Stimulated activated CD4-positive, alpha-beta T cell treated with anti-CD3 and anti-CD28 coated beads, Interleukin-2, amount 100 ng/mL, for 4 hours (primary cell): ENCODE measurements at regions not wholly inside any gene's neighbourhood (a gene's known extent, or its start where the extent isn't known, plus 50 kb on each side); places are given as distances from the start of the nearest gene placed in this dataset.
"Not testable (repeated sequence)": the region's sequence is repeated elsewhere in the genome, so short reads cannot be mapped to it uniquely, and the experiment has no call there.

Experiments used
- DNase-seq: peaks from one replicate; pipeline ENCODE4 v3.0.0-alpha.2; 2020; ENCODE audit warnings: low read depth

DNA sequence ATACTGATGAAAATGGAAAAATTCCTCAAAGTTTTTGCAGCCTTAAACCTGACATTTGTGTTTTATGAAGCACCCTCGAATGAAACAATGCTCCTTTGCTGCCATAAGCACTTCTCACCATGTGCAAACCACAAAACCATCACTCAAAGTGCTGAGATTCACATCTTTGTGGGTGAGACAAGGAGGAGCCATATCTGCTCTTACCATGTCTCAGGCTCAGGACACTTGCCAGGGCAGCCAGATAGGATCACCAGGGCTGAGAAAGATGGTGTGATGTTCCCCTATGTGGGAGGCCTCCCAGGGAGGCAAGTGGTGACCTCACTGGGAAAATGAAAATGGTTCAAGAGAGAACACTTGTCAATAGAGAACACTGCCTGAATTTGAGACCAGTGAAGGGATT is 120.4 kb downstream of the CCDC34 start:
- no peak for DNase-seq

DNA sequence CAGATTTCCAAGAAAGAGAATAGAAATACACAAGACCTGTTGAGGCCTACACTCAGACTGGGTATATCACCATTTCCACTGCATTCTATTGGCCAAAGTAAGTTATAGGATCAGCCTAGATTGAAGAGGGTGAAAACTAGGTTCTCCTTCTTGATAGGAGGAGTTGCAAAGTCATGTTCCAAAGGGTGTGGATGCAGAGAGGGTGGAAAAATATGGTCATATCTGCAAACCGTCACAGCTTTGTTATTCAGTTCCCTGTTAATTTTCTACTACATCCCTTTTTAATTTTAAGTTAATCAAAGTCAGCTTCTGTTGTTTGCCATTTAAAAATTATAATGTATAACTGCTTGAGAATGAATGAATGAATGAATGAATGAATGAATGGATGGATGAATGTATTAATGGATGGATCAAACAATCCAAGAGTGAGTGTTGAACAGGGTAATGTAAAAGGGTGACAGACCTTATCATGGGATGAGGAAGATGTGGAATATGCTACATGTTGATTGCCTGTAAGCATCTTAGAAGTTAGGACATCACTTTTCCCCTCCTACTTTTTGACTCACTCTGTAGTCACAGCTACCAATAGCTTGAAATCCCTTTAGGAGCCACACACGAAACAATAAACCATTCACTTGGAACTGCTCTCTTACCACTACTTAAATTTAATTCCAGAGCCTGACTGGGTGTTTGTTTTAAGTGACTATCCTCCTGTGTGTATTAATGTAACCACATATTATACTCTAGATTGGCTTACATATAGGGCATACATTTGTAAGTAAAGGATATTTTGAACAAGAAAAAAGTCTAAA is 121.5 kb downstream of the CCDC34 start:
- DNase-seq = no peak

DNA sequence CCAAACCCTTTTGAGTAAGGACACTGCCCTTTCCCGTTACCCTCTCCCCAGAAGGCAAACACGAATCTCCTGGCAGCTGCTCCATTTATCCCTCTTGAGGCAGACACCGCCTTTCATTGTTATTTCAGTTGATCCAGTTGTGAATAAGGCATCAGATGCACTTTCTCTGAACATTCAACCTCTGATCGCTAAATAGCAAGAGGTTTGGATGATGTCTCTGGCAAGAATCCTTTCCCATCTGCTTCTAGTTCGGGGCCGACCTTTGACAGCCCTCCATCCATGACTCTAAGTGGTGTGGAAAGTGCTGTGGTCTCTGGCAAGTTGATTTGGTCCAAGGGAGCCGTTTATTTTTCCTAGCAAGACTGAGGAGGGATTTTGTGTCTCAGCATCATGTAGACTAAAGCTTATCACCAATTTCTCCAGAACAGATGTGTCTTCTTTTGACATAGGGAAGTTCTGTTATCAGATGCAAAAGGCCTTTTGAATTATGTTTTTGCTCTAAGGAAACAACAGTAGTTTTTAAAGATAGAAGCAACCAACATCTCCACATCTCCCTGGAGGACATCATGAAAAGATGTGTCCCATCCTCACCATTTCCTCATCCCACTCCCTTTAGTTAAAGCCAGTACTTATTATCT is 123.6 kb downstream of the CCDC34 start:
- DNase-seq = no peak

DNA sequence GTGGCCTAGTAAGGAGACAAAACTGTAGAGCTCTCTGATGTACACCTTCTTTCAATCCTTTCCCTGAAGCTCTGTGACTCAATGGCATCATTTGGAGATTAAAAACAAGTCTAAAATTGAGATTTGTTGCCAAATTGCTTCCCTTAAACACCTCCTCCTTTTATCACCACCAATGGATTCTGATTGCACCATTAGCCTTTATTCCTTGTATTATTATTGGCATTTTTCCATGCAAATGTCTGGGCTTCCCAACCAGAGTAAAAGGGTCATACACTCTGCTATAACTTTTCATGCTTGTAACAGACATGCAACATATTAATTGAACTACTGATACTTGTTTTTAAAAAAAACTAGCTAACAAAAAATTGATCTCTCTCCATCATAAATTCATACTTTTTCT is 124.2 kb downstream of the CCDC34 start:
- no peak for DNase-seq

DNA sequence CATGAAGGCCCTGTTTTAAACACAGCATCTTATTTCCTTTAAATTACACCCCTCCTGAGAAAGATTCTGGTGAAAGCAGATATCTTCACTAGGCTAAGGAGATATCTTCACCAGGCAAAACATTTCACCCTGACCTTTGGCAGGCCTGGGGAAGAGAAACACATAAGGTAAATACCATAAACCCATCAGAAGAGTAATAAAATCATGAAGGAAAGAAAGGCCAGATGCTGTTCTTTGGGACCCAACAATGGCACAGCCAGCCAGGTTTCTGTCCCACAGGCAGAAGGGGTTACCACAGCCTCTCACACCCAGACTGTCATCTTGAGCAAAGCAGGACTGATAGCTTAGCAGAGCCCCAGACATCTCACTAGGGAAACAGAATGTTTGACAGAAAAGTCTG is 125.4 kb downstream of the CCDC34 start:
- no peak for DNase-seq

DNA sequence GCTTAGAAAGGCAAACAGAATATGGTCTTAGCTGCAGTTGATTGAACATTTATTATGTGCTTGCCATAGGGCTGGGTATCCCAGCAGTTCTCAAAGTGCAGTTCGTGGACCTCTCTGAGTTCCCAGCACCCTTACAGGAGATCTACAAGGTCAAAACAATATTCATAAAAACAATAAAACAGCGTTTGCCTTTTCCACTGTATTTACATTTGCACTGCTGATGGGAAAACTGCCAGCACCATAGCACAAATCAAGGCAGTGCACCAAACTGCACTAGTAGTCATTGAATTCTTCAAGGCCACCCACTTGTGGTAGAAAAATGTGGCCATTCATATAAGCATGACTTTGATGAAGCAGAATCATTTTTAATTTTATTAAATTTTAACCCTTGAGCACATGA is 128.1 kb downstream of the CCDC34 start:
- DNase-seq = no peak

DNA sequence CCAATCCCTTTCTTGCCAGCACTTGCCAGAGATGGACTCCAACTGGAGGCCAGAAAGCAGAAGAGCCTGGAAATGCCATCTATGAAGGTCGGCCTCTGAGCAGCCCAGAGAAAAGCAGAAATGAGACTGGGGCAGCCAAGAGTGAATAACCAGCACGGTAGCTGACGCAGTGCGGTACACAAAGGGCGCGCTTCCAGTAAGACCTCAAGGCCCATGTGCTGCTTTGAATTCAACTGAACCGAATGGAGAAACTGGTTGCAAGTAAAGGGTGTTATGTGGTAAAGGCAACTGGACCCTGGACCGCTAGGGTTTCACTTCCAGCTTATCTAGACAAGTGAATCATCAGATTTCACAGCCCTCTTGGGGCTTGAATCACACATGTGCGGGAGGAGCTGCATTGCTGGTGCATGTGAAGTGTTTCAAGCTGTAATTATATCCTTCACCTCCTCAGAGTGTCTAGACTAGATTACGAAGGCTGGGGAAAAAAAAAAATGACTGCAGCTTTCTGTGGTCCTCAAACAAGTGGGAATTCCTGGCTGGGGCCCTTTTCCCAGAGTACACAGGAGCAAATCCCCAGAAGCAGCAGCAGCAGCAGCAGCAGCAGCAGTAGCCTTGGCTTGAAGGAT is 128.9 kb downstream of the CCDC34 start:
- no peak for DNase-seq

DNA sequence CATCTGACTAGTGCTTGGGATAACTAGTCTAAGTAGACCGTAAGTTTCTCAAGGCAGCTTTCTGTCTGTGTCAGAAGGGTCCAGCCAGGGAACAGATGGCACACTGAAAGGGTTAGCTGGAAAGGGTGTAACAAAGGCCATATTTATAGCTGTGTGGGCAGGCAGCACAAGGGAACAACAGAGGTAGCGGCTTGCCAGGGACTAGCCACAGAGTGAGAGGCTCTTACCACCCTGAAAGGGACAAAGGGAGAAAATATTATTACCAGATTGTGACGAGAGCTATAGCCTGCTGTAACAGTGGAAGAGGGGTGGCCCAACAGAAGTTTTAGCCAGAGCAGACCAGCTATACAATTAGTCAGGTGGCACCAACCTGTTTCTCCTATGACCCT is 129.4 kb downstream of the CCDC34 start:
- DNase-seq = no peak

DNA sequence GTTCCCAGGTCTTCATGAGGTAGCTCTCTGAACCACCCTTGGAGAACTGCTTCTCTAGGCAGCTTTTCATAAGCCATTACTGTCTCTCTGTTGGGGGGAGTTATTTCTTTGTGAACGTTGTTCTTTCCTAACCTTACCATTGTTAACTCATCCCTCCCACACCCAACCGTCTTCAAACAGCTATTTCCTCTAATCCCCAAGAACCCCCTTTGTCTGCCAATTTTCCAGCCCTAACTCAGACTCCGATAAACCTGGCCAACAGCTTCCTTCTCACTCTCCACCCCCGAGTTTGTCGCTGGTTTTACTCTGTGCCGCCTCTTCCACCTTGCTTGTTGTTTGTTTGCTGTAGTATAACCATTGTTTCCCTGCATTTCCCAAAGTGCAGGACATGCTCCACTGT is 131.5 kb downstream of the CCDC34 start:
- no peak for DNase-seq

DNA sequence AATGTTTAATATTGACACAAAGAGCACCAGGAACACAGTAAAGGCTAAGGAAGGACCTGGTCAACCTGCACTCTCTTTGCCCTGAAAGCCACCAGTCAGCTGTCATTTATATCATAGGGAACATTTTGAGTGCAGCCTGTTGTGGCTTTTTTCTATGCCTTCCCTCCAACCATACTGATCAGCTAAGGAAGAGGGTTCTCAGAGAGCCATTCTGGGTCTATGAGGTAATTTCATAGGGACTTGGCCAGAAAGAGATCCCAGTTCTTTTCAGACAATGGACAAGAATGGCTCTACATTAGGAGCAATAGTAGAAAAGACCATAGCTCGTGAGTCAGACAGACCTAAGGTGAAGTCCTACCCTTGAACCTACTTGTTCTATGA is 132.8 kb downstream of the CCDC34 start:
- DNase-seq = no peak

DNA sequence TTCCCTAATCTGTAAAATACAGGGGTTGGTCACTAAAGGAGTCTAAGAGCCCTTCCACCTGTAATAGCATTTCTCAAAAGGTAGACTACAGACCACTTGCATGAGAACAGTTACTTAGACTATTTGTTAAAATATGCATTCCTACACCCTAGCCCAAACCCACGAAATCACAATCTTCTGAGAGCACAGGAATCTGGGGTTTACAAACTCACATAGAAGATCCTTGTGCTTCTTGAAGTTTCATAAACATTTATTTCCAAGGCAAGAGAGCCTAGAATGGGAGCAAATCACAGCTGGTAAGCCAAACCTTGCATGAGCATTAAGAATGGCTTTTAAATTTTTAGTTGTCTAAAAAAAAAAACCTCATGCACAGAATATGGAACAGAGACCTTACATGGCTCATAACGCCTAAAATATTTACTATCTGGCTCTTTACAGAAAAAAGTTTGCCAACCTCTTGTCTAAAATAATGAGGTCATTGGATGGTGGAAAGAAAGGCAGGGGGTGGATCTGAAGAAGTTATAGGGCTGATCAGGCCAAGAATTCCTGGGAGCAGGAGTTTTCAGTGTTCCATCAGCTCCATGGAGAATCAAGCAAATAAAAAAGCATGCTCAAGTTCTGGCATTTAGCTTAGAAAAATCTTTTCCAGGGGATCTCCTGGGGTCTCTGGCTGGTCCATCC is 133.4 kb downstream of the CCDC34 start:
- no peak for DNase-seq

DNA sequence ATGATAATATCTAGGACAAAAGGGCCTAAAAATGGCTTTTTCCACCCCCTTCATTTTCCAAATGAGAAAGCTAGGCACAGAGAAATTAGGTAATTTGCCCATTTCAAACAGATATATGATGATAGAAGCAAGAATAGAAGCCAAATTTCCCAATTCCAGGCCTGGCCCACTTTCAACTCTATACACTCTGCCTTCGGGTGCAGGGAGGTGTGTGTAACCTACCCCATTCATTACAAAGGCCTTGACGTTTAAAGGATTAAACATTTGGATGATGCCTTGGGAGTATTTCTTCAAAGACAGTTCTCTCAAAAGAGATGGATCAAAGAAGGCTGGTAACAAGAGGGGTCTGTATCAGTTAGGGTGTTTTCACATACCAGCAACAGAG is 134.1 kb downstream of the CCDC34 start:
- no peak for DNase-seq

DNA sequence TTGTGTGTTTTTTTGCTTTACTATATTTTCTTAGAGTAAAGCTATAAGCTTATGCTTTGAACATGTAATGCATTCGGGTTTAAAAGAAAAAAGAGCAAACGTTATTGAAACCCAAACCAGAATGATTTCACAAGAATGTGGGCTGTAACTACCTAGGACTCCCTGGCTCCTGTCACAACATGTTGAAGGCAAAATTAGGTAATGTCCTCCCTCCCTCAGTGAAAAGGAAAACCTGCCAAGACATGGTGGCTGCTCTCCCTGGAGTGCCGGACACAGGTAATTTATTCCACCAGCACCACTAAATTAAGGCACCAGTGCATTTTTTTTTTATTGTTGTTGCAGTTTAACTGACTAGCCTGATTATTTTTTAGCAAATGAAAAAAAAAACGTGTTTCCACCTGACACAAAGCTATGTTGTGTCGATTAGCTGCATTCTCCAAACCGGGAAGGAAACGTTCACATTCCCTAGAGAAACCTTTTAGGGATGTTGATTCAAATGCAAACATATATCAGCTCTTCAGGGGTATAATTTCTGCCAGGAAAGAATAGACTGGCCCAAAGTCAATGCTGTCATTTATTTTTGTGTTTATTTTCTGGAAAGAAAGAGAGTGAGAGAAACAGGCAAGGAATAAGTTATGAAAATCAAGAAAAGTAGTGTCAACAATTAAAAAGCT is 134.6 kb downstream of the CCDC34 start:
- no peak for DNase-seq

DNA sequence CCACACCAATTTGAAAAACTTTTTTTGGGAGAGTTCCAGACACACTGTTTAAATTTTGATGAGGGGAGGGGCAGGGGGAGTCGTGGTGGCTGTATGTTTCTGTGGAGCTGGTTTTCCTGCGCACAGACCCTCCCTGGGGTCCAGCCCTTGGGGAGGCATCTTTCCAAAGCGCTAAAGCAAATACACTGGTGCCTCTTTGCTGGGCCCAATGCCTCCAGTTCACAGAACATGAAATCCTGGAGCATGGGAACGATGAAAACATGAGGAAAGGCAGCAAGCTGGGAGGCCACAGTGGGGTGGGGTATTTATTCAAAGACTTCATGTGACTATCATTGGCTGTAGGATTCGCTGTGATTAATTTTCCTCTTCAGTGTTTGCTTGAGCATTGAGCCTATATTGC is 135.3 kb downstream of the CCDC34 start:
- no peak for DNase-seq

DNA sequence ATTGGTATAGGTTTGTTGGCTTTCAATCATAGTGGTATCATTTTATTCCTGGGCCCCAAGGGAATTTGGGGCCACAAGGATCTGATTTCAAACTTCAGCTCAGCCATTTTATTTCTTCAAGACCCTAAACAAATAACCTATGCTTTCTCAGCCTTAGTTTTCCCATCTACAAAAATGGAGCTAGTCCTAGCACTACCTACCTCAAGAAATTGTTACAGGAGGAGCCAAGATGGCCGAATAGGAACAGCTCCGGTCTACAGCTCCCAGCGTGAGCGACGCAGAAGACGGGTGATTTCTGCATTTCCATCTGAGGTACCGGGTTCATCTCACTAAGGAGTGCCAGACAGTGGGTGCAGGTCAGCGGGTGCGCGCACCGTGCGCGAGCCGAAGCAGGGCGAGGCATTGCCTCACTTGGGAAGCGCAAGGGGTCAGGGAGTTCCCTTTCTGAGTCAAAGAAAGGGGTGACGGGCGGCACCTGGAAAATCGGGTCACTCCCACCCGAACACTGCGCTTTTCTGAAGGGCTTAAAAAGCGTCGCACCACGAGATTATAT is 143.5 kb downstream of the CCDC34 start:
- not testable (repeated sequence) for DNase-seq

DNA sequence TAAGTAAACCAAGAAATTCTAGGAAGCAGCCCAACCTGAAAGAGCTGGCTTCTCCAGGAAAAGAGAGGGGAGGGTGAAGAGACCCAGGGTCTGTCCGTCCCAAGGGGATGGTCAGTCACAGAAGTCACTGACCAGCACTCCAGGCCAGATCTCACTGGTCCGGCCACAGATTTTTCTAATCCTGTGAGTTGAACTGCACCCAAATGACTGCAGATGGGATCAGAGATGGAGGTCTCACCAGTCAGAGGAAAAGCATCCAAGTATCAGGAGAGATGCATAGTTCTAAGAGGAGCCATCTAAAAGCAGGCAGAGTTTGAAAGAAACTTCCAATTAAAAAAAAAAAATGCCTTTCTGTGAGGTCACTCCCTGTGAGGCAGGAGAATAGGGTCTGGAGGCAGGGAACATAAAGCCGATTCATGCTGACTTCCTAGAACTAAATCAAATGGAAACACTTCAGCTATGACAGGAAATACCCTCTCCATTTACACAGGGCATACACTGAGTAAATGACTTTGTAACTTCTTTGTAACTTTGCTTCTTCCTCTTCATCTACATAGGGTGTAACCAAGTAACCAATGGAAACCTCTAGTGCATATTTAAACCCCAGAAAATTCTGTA is 144.5 kb downstream of the CCDC34 start:
- DNase-seq = no peak

DNA sequence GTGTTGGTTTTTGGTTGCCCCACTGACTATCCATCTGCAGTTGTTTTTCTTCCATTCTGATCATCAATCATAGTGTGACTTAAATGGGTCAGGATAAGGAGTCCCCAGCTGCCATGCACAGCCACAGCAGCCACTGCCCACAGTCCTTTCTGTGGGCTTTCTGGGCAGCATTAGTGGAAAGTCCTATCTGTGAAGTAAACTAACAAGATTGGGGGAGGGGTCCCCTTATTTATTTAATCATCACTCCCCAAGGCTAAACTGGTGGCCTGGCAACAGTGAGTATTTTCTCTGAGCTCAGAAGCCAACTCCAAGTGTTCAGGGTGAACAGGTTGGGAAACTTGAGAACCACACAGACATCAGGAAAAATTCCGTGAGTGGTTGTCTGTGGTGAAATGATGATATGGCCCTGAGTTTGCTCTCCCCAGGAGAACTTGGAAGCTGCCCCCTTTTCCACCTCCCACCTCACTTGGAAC is 145.0 kb downstream of the CCDC34 start:
- no peak for DNase-seq

DNA sequence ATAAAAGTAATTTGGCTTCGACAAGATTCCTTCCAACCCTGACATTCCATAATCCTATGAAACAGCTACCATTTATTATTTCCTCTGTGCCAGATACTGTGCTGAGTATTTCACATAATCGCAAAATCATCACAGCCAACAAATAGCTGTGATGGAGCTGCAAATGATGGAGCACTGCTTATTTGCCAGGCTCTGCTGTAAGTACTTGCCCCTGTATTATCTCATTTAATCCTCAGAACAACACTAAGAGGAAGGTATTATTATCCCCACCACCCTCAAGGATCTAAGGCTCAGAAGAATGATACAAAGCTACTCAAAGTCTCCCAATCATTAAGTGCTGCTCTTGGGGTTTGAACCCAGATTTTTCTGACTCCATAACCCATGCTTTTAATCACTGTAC is 145.5 kb downstream of the CCDC34 start:
- no peak for DNase-seq

DNA sequence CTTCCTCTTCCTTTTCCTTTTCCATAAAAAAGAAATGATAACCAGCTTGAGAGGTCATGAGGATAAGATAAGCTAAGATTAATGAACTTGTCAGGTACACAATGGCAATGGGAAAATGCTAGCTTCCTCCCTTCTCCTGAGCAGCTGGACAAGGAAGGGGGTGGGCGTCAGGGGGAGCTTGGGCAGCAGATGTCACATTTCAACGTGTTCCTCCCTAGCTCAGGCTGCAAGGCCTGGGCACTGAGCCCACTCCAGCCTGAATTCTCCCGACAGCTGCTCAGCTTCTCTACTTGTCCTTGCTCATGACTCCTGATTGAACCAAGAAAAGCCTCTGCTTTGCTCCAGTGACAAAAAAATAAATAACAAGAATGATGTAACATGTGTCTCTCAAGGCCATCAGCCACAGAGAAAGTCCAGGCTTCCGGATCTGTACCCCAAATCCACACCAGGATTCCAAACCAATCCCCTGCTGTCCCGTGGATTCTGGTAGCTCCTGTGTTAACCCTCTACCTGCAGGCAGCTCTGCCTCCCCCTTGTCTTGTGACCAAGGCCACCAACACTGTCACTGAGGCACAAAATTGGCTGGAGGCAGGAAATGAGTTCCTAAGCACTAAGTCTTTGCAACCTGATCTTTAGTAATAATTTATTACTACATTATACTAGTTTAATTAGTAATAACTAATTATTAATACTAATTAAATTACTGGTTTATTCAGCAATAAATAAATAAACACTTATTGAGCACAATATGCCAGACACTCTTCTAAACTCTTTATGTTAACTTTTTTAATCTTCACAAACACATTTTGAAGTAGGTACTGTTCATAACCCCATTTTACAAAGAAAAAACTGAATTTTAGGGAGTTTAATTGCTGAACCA is 146.5 kb downstream of the CCDC34 start:
- no peak for DNase-seq

DNA sequence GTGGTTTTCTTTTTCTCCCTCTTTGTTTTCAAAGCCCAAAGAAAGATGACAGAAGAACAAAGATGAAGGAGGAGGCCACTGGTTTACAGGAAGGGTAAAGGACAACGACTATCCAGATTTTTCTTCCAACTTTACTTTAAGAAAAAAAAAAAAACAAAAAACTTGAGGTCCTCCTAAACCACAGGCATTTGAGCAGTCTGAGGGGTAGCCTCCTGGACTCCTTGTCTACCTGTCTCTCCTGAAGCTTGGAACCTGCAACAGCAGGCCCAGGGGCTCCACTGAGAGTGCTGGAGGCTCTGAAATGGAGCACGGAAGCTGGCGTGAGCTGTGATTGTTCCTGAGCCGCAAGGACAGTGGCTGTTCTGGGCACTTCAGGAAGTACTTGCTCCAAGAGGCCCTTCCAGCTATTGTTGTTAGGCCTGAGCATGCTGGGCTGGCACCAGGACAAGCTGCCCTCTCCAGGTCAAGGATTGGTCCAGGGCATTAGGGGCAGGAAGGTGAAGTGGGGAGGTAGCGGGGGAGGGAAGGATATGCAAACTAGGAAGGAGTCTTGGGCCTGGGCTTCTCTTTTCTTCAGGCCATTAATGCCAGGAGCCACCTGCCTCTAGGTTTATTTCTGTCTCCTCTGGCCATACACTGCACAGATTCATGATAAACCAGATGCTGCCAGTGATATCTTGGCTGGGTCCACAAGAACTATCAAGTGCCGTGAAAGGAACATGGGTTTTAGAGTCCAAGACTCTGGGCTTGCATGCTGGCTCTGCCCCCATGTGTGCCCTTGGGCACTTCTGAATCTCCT is 147.3 kb downstream of the CCDC34 start:
- DNase-seq = no peak
